HG02798 (cell line): ENCODE measurements at regions not wholly inside any gene's neighbourhood (a gene's known extent, or its start where the extent isn't known, plus 50 kb on each side); places are given as distances from the start of the nearest gene placed in this dataset.
"Not testable (repeated sequence)": the region's sequence is repeated elsewhere in the genome, so short reads cannot be mapped to it uniquely, and the experiment has no call there.

Source experiments
- ATAC-seq: cut with Tn5 transposase; IDR thresholded peaks from one replicate; pipeline ENCODE4 v1.9.1; 2021; ENCODE audit warnings: mild to moderate bottlenecking; ENCODE audit not compliant: unreplicated experiment, poor library complexity

- ATAC-seq, result no peak
These were observed 118.3 kb upstream of the NDUFV2 start for GRCh38 chr18:8984131-8984721.

GRCh38 chr18:8987241-8987640 lies 115.3 kb upstream of the NDUFV2 start:
- no peak for ATAC-seq

GRCh38 chr18:8988260-8988871 lies 114.1 kb upstream of the NDUFV2 start:
- ATAC-seq, result peak; percentile 87

- no peak for ATAC-seq
These were observed 113.5 kb upstream of the NDUFV2 start for GRCh38 chr18:8989017-8989416.

GRCh38 chr18:8989855-8990254 lies 112.6 kb upstream of the NDUFV2 start:
- no peak for ATAC-seq

- no peak for ATAC-seq
These were observed 112.0 kb upstream of the NDUFV2 start for GRCh38 chr18:8990276-8991031.

GRCh38 chr18:8991155-8991554 lies 111.3 kb upstream of the NDUFV2 start:
- no peak for ATAC-seq

- ATAC-seq, result not testable (repeated sequence)
These were observed 110.0 kb upstream of the NDUFV2 start for GRCh38 chr18:8992500-8992899.

GRCh38 chr18:8994603-8995002 lies 107.9 kb upstream of the NDUFV2 start:
- ATAC-seq, result no peak

- ATAC-seq, result no peak
These were observed 107.4 kb upstream of the NDUFV2 start for GRCh38 chr18:8995096-8995495.

- no peak for ATAC-seq
These were observed 105.6 kb upstream of the NDUFV2 start for GRCh38 chr18:8996771-8997432.

GRCh38 chr18:8997634-8998033 lies 104.9 kb upstream of the NDUFV2 start:
- ATAC-seq, result no peak

GRCh38 chr18:8998481-8999217 lies 103.8 kb upstream of the NDUFV2 start:
- ATAC-seq, result no peak

GRCh38 chr18:8999872-9000271 lies 102.6 kb upstream of the NDUFV2 start:
- no peak for ATAC-seq

GRCh38 chr18:9000733-9001132 lies 101.8 kb upstream of the NDUFV2 start:
- ATAC-seq, result no peak

GRCh38 chr18:9001209-9001608 lies 101.3 kb upstream of the NDUFV2 start:
- ATAC-seq, result no peak

- ATAC-seq, result no peak
These were observed 98.9 kb upstream of the NDUFV2 start for GRCh38 chr18:9003406-9004100.

GRCh38 chr18:9004308-9004707 lies 98.2 kb upstream of the NDUFV2 start:
- not testable (repeated sequence) for ATAC-seq

GRCh38 chr18:9007700-9008099 lies 94.8 kb upstream of the NDUFV2 start:
- ATAC-seq, result not testable (repeated sequence)

- ATAC-seq, result no peak
These were observed 94.2 kb upstream of the NDUFV2 start for GRCh38 chr18:9008200-9008708.
